ENCODE measurements at regions not wholly inside any gene's neighbourhood (a gene's known extent, or its start where the extent isn't known, plus 50 kb on each side); places are given as distances from the start of the nearest gene placed in this dataset.
A peak's percentile ranks its signal among the peaks of the same experiment; 100 is the strongest.

DNA sequence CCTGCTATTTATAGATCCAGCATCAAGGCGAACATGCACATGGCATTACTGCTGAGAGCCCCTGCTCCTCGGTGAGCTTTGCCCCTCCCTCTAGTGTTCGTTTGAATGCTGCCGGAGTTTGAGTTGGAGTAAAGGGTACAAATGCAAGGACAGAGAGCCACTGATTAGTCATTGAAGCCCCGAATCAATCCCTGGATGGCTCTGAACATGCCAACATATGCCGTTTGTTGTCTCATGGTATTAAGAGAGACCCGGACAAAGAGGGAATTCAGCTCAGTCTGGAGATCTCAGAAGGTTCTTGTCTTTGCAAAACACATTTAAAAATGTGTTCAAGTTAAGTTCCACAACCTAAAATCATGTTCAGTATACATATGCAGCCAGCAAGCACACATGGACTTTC is 789.2 kb upstream of the NR2F2 start:
- no peak for FAIRE-seq

DNA sequence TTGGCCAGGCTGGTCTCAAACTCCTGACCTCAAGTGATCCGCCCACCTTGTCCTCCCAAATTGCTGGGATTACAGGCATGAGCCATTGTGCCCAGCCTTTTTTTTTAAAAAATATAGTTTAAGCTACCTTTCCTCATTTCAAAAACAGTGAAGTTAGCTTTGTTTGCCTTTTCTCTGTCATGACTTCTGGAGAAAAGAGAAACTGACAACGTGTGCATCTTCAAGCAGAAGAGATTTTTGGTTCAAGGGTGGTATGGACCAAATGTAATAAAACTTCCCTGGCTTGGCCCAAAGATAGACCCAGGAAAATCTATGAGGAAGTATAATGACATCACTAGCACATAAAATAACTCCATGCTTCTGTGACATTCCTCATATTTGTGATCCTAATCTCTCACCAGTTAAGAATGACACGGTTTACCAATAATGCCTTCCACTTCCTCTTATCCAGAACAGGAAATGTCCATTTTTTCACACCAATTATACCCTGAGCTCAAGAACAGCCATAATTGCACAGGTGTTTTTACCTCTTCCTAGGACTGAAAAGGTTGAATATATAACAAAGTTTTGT is 781.2 kb upstream of the NR2F2 start:
- FAIRE-seq = no peak

DNA sequence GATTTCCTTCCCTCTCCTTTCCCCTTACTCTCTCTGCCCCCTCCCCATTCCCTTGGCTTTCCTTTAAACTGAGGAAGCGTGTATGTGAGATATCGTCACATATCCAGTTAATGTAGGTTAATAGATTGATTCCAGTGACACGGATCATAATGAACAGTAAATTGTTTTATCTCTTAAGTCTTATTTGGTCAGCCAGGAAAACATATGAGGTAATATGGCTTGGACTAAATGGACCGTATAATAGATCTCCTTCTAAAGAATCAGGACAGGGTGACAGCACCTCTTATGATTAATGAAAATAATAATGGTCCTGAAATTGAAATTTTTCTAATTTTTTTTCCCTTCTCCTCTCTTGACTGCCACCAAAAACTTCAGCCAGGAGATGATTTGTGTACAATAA is 779.8 kb upstream of the NR2F2 start:
- no peak for FAIRE-seq

DNA sequence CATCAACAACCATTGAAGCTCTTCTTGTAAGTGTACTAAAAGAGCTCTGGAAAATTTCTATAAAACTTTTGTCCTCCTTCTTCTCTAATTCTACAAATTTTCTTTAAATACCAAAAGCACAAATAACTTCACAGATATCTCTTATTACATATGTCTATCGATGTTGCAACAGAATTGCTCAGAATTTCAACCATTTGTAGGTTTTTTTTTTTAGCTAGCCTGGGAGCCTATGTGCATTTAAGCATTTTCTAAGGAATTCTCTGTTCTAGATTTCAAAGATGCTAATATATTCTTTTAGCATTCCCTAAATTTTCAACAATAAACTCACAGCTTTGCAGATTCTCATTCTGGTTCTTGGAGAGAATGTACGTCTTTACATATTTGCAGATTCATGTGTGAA is 774.3 kb upstream of the NR2F2 start:
- FAIRE-seq = no peak

DNA sequence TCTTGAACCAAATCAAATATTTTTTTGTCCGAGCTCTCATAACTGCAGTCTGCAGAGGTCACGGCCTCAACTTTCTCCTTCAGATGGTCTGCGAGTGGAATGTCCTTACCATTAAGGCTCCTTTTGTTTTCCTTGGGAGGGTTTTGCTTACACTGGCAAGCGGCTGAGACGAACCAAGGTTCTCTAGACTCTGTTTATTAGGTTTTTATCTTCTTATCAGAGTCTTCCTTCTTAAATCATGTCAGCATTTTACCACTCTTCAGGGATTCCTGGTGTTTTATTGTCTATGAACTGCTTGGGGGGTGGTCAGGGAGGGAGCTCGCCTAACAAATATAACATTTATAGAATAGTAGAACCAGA is 773.7 kb upstream of the NR2F2 start:
- FAIRE-seq = no peak

DNA sequence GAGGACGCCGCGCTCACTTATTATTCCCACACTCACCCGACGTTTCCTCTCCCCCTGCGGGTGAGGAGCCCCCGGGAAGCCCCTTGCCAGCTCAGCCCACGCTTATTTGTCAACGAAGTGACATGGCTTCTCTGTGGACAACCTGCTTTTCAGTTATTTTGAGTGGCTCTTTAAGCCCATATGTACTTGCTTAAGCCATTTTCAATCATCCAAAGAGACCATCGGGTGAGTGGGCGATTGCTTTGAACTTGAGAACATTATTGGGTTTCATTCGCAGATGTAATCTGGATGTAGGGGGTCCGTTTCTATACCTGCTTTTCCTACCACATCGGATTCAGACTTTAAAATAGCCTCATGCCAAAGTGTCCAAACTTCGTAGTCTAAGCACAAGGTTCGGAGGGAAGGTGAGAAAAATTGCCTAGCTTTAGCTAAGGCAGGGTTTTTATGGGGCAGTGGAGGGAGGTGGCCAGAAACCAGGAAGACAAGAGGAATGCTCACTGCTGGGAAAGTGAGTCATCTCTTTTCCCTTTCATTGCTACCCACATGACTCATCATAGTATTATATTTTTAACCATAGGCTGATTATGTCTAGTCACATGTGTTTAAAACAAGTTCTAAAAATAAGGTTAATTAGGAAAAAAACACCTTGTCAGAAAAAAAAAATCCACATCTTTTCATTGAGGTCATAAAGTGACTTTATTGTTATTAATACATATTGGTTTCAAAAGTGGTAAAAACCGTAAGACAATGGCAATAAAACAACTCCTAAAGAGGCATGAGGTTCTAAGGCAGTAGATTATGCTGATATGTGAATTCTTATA is 773.1 kb upstream of the NR2F2 start:
- FAIRE-seq = peak; percentile 60

DNA sequence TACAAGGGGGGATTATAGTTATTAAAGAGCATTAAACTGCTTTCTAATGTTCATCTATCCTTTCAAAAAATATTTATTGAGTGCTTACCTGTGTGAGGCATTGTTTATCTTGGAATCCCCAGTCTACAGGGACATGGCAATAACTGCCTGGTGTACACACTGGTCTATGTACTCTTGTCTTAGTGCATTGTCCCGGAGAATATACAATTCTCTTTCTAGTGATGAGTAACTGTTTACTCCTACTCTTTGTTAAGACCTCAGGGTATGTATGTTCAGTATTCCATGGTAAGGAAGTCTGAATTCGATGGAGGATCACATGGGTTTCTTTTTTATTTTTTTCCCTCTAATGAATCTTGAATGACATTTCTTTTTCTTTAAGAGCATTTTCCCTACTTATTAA is 772.4 kb upstream of the NR2F2 start:
- FAIRE-seq = no peak

DNA sequence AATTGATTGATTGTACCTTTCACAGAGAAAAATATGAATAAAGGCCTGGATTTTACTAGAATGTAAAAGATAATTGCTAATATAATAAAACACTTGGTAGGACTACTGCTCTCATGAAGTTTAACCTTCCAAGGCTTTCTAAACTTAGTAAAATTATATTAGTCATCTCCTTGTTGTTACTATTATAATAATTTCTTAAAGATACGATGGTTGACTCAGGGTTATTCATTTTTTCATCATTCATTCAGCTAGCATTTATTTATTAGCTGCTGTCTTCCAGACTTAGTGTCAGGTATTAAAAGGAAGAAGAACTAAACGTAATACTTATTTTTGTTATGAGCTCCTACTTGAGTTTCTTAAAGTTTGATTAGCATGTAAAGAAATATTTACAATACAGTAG is 771.6 kb upstream of the NR2F2 start:
- FAIRE-seq = no peak

DNA sequence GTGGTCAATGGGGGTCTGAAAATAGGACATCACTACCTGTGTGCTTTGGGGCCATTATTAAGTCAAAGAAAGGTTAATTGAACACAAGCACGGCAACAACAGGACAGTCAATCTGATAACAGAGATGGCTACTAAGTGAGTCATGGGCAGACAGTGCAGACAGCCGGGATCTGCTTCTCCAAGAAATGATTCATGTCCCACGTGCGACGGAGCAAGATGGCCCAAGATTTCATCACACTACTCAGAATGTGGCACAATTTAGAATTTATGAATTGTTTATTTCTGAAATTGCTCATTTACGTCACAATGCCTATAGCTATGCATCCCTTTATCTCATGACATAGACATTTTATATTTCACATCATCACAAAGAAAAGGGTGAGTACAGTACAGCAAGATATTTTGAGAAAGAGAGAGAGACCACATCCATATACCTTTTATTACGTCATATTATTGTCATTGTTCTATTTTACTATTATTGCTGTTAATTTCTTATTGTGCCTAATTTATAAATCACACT is 770.6 kb upstream of the NR2F2 start:
- no peak for FAIRE-seq

DNA sequence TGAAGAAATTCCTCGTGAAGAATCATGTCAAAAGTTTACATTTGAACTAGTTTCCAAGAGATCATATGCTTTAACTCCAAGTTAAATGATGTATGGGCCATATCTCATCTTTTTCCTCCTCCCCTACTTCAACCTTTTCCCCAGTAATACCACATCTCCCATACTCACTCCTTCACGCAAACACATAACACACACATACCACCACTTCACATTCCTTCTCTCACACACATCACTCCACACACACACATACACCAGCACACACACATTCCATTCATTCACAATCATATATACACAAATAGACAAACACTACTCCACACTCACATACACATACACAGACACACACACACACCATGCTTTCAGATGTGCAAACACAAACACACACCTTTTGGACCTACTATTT is 769.0 kb upstream of the NR2F2 start:
- no peak for FAIRE-seq

DNA sequence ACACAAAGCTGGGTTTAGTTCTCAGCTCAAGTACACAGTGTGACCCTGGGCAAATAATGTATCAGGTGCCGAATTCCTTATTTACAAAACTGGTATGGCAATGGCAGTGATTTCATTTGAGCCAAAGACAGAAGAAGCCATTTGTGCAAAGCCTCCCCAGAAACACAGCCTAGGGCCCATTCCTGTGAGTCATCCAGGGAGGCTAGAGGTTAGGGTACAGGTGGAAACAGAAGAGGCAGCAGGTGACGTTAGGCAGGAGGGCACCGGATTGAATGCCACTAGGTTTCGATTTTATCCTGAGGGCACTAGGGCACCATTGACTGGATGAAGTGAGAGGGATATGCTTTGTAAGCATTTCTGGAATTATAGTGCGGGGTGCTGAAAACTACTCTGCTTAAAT is 766.9 kb upstream of the NR2F2 start:
- no peak for FAIRE-seq

DNA sequence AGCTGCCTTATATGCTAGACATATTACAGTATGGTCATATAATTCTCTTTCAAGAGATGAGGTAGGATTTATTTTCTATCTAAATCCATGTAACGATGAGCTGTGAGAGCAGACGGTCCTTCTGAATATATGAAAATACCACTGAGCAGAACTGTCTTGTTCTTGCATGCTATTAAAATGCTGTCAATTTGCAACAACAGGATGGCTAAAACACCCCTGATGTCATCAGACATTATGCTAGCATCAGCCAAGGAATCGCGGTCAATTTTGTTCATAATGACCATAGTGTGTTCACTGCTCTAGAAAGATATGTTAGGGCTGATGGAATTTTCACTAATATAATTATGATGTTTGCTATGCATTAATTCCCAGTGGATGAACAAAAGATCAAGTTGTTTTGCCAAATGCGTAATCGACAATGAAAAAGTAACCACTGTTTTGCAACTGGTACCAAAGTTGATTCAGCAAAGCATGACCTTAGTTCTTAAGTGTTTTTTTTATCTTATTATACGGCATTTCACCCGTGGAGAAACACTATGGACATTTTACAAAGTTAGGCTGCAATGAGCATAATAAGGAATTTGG is 765.4 kb upstream of the NR2F2 start:
- no peak for FAIRE-seq

DNA sequence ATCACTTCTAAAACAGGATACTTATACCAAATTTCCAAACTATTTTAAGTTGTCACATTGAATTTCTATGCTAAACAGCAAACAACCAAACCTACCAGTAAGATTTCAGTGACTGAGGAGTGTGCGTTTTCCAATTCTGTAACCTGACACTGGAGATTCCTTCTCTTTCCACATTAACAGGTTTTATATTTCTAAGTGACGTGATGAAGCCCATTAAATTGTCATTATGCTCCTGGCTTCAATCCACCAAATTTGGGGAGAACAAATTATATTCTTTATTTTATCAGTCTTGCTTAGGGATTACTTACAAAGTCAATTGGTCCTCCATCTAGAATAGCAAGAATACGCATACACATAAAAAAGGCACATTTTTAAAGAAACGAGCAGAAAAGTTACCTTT is 764.8 kb upstream of the NR2F2 start:
- FAIRE-seq = no peak

DNA sequence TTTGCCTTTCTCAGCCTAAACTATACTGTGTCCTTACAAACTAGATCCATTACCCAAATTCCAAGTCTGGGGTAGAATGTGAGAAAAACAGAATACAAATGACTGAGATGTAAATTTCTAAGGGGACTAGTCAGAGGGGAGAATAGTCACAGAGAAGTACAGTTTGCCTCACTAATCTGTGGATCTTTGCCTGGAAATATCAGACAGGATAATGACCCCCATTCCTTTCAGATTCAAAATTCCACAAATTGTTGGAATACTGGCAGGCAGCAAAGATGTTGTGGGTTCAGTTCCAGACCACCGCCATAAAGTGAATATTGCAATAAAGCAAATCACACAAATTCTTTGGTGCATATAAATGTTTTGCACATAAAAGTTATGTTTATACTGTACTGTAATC is 762.8 kb upstream of the NR2F2 start:
- no peak for FAIRE-seq

DNA sequence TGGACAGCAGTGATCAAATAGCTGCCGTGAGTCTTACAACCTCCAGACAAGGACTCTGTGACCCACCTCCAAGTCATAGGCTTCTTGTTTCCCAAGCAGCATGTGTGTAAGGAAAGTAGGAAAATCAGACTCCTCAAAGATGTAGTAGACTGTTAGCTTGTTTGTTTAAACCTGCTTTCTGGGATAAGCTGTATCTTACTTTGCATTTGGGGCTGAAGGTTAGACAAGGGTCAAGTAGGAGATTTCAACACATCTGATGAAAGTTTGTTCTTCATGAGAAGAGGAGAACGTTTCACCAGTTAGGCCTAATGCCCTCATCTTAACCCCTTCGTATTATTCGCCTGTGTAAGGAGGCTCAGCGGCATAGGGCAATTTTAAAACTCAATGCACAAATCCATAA is 756.4 kb upstream of the NR2F2 start:
- FAIRE-seq = no peak

DNA sequence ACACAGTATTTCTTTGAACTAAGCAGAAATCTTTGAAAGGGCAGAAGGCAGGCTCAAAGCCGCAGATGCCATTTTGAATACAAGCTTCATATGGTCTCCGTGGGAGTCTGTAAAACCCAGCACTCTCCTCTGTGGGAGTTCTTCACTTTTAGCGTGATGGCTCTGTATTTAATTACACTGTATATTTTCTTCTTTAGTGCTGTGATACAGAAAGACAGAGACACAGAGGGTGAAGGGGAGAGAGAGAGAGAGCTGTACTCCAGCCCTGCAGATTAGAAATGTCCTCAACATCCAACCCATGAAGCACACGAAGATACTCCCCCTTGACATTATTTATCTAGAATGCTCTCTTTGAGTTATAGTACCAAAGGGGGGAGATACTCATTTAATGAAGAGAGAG is 752.6 kb upstream of the NR2F2 start:
- no peak for FAIRE-seq

DNA sequence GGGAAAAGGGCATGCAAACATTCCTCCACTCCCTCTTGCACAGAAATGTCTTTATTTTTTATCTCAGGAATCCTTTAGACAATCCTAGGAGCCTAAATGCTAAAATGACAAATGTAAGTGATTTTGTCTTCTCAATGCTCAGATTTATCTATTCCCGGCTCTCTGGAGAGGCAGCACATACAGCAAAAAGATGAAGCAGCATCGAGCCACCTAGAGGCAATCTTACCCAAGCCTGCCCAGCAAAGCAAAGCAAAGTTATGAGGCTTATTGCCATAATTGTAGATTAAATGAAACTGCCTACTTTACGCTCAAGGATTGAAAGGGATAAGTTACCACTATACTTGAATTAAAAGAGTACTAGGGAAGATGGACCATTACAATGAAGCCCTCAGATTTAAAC is 750.4 kb upstream of the NR2F2 start:
- no peak for FAIRE-seq

DNA sequence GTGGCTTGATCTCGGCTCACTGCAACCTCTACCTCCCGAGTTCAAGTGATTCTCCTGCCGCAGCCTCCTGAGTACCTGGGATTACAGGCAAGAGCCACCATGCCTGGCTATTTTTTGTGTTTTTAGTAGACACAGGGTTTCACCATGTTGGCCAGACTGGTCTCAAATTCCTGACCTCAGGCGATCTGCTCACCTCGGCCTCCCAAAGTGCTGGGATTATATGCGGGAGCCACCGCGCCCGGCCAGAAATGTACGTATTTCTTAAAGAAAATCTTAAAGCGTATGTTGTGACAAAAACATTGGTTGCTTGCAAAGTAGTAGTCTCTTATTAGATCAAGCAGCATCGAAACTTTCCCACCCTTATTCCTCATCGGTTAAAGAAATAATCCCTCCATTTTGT is 748.9 kb upstream of the NR2F2 start:
- FAIRE-seq = no peak

DNA sequence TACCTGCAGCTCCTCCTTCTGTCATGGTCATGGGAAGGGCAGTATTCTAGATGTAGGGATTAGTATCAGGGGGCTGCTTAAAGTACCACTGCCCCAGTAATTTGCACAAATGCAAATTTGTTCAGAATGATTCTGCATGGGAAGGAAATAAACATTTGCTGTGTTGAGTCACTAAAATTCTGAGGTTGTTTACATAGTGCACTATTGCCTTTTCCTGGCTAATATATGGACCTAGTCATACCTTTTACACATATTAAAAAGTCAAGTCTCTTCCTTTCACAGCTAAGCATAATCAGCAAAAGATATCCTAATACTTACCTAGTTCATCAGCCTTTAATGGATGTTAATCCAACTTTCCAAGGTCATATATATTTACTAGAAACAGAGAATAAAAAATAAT is 746.4 kb upstream of the NR2F2 start:
- FAIRE-seq = no peak

DNA sequence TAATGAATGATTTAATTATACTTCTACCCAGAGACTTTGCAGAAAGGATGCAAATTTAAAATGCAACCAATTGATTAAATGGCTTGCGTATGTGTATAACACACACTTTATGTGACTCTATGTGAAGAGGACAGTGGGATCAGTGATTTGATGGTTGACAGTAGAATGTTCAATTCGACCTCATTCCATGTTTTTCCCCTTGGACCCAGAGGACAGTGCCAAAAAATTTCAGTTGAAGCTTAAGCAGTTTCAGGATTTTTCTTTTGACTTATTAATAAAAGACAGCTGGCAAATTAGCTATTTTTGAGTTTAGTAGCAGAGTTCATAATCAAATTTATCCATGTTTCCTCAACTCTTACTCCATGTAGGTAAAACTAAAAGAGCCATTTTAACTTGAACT is 742.4 kb upstream of the NR2F2 start:
- no peak for FAIRE-seq

DNA sequence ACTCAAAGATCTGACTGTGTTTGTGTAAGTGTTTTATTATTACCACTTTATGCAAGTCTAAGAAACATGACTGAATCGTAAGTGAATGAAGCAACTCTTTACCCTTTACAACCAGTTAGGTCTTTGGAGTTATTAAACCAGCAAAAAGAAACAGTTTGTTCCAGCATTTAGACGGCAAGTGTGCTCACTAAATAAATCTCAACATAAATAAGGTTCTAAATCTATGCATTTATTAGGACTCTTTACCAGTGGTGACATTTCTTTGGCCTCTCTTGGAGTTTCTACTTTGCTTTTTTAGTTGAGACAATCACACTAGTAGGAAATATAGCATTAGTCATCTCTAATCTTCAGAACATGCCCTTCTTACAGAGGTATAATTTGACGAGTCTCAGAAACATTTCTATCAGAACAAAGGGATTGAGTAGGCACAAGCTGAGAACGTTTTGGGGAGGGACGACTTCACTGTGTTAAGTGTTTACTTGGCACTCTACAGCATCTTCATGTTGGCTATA is 739.9 kb upstream of the NR2F2 start:
- FAIRE-seq = no peak

DNA sequence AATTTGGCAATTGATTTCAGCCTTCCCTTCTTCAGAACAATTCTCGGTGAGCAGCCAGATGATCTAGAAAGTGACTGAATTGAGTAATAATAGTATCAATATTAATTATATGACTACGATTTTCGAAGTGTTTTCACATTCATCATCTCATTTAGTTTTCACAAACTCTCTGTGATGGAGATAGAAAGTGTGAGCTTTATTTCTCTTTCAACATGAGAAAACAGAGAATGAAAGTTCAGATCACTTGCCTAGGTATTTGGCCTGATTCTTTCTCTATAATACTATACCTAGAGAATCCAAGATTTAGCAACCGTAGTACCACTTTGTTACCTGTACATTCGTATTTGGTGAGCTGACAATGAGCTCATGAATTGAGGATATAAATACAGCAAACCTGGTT is 739.2 kb upstream of the NR2F2 start:
- no peak for FAIRE-seq

DNA sequence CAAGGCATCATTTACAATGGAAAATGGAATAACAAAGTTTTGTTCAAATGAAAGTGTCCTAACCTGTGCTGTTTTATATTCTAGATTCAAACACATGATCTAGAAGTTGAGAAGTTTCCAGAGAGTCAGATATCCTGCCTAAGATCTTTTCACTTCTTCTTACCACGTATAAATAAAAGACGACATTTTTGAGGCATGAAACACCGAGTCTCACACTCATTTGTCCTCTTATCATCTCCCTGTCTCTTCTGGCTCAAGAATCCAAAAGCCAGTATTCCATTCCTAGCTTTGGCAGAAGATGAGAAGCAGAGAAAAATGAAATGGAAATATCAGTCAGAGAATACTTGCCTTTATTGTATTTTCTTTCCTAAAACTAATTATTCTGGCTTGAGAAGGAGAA is 738.6 kb upstream of the NR2F2 start:
- FAIRE-seq = no peak

DNA sequence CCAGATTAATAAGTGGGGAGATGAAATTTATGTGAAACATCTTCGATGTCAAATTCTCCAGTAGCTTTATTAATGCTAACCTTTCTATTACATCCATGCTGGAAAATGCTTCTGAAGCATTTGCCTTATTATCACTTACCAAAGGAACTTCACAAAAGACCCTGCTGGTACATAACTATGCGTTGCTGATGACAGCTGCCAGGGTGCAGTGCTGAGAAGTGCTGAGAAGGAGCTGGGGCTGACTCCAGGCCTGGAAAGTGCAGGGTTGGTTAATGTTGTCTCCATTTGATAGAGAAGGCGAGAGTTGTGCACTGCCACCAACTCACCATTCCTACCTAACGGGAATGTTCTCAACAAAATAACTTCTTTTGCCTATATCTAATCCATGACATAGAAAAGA is 736.0 kb upstream of the NR2F2 start:
- FAIRE-seq = no peak

Data from islet of Langerhans (tissue), 1 donor.